T-helper 2 cell treated with Interferon-gamma antibody and Interleukin-4, amounts not matched to agents 100 ng/mL and 5 ng/mL, for 36 hours (primary cell): ENCODE measurements at regions not wholly inside any gene's neighbourhood (a gene's known extent, or its start where the extent isn't known, plus 50 kb on each side); places are given as distances from the start of the nearest gene placed in this dataset.
"Not testable (repeated sequence)": the region's sequence is repeated elsewhere in the genome, so short reads cannot be mapped to it uniquely, and the experiment has no call there.

Experiments
- intact Hi-C: fragments of 100-400 bp; cut with micrococcal nuclease; formaldehyde crosslinking; loops from one replicate; pipeline ENCODE4 v1.15.1; 2023

DNA sequence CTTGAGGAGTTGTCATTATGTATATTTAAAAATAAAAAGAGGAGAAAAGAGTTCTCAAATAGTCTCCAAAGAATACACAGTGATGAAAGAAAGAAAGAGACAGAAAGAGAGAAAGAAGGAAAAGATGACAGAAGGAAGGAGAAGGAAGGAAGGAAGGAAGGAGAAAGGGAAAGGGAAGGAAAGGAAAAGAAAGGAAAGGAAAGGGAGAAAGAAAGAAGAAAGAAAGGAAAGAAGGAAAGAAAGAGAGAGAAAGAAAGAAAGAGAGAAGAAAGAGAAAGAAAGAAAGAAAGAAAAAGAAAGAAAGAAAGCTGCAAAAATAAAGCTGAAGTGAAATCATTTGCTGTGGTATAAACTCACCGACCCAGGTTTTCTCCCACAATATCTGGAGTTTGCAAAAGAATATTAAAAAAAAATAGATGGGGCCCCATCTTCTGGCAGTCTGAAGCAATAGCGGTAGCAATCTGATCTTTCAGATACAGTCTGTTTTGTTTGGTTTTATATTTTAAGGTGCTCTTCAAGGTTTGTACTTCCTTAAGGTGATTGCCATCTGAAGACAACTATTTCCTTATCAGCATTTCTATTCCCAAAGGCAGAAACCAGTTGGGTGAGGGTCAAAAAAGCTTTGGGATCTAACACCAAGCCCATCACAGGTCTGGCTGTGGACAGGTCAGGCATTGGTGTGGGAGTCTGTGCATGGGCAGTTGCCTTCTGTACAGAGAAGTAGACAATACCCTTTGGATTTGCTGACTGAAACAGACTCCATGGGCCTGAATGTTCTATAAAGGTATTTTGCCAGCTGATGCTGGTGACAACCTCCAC, 160.4 kb downstream of the CPEB2 start:
- intact Hi-C loops, result loop anchor here (1.0 kb wide), 1 partner anchor 1508 kb away; no protein-coding TSS in a partner anchor

DNA sequence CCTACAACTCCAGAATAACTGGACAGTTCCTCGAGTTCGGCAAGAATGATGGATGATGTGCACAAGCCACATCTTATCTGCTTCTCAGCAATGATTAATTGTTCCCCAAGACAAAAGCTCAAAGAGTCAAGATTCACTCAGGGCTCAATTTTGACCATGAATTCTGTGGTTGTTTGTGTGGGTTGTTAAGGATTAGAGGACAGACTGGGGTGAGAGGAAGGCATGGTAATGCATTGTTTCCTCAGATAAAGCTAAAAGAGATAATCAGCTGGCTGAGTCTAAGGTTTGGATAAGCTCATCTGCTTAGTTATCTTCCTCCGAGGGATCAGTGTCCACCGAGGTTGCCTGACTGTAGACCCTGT, 161.0 kb downstream of the CPEB2 start:
- intact Hi-C loops, result no loop called here

DNA sequence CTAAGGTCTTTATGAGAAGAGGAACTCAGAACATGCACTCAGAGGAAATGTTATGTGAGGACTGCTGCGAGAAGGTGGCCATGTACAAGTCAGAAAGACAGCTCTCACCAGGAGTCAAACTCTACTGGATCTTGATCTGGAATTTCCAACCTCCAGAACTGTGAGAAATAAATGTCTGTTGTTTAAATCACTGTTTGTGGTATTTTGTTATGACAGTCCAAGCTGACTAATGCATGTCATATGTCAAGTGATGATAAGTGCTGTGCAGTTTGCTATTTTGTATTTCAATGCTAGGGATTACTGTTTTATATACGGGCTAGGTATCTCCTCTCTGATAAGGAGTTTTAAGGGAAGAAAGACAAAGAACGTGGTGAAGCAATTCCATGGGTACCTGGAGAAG, 162.3 kb downstream of the CPEB2 start:
- intact Hi-C loops, result no loop called here

DNA sequence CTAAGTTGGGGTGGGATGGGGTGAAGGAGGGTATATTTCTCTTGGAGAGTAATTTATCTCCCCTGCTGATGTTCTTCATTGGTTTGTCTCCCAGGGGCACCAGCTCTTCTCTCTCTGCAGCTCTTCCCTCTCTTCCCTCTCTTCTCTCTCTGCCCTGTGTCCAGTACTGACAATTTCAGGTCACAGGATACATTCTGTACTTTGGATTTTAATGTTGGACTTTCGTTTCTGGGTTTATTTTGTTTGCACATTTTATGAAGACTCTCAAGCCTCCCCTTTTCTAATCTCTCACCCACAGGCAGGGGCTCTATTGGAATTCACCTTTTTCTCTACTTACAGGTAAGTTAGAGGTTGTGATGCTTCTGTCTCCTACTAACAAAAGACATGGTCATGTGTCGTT, 165.5 kb downstream of the CPEB2 start:
- intact Hi-C loops, result no loop called here

DNA sequence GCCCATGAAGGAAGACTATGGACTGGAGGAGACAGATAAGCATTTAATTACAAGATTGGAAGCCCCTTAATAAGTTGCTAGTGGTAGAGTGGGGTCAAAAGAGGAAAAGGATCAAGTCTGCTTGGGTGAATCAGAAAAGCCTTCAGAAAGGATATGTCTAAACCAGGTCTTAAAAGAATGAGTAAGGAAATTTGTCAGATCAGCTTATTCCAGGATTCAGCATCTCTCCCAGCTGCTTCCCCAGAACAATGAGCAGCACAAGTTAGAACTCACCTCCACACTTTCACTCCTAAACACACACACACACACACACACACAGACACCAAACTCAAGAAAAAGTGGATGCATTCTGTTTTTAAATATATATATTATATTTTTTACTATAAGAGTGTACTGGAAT, 166.5 kb downstream of the CPEB2 start:
- intact Hi-C loops, result no loop called here

DNA sequence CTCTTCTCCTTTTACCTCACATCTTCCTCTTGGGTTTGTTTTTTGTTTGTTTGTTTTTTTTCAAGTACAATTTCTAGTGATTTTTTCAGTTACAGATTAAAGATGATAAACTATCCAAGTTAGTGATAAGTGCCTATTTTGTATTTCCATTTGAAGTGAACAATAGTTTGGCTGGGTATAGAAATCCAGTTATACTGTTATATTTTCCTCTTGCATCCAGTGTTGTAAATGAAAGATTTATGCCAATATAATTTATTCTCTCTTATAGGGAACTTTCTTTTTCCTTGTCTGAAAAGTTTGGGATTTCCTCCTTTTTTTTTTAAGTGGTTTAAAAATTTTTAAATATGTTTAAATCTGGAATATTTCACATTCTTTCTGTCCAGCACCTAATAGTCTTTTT, 169.4 kb downstream of the CPEB2 start:
- intact Hi-C loops, result no loop called here

DNA sequence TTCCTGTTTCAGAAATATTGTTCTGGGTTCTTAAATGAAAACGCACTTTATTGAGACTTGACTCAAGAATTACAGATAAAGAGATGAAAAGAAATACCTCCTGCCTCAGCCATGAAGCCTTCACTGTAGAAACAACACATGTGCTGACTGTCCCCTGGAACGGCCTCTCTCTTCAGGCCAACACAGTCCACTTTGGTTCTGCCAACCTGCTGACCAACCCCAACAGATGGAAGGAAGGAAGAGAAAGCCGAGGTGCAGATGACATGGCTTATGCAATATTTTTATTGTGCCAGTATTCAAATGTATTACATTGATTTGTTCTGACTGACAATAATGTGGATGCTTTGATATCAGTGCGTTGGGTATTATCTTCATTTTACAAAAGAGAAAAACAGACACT, 171.0 kb downstream of the CPEB2 start:
- intact Hi-C loops, result no loop called here

DNA sequence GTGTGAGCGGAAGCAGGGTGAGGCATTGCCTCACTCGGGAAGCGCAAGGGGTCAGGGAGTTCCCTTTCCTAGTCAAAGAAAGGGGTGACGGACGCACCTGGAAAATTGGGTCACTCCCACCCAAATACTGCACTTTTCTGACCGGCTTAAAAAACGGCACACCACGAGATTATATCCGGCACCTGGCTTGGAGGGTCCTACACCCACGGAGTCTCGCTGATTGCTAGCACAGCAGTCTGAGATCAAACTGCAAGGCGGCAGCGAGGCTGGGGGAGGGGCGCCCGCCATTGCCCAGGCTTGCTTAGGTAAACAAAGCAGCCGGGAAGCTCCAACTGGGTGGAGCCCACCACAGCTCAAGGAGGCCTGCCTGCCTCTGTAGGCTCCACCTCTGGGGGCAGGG, 171.9 kb downstream of the CPEB2 start:
- intact Hi-C loops, result not testable (repeated sequence)

DNA sequence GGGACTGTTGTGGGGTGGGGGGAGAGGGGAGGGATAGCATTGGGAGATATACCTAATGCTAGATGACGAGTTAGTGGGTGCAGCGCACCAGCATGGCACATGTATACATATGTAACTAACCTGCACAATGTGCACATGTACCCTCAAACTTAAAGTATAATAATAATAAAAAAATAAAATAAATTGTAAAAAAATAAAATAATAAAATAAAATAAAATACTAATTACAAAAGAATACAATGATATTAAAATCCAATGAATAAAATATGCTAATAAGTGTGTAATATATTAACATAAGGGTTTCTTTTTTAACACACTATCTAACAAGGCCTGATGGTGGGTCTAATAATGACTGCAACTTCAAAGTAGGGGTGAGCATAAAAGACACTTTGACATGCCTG, 177.6 kb downstream of the CPEB2 start:
- intact Hi-C loops, result not testable (repeated sequence)

DNA sequence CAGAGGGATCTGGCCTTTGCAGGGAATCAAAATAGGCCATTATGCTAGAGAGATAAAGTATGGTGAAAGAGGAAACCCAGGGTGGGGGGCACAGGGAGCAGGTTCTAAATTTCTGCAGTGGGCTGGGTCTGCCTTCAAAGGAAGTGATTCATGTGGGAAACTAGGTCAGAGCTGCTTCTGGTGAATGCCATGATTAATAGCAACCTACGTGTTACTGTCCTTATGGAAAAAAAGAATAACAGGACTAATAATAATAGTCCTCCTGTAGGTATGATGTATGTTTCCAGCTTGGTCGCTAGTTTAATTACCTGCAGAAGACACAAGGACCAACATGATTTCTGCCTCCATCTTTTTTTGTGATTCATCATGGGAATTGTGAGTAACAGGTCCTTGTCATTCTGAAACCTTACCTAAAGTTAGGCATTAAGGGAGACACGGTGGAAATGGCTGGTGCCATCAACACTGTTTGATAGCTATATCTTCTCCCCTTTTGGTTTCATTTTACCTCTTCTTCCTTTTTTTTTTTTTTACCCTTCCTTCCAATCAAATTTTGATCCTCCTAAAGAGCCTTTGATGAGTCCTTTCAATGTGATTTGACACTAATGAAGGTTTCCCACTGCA, 180.4 kb downstream of the CPEB2 start:
- intact Hi-C loops, result no loop called here

DNA sequence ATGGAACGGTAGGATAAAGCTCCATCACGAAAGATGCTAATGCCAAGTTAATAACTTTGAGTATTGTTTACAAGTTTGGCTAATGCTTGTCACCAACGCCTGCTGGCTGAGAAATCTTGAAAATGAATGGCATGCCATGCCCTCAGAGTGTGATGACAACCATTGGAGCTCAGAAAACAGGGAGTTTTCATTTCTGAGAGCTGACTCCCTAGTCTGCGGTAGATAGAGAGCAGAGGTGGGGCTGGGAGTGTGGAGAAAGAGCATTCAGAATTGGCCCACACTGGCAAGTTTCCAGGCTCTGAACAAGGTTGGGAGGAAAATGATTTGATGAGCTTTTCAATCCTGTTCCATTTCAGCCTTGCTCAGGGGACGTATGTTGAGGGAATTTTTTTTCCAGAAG, 183.9 kb downstream of the CPEB2 start:
- intact Hi-C loops, result no loop called here

DNA sequence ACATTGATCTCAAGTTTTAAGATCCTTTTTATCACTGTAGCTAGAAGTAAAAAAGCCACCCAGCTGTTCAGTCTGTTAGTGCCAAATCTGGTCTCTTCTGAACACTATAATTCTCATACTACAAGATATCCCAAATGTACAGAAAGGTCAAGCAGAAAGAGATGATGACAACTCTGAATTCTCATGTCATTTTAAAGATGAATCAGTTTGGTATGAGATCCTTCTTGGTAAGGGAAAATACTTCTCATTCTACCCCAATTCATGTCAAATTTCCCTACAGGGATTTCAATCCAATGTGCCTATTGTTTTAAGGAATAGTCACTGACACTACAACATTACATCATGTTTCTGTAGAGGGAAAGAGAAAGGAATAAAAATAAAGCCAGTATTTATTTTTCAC, 184.5 kb downstream of the CPEB2 start:
- intact Hi-C loops, result no loop called here

DNA sequence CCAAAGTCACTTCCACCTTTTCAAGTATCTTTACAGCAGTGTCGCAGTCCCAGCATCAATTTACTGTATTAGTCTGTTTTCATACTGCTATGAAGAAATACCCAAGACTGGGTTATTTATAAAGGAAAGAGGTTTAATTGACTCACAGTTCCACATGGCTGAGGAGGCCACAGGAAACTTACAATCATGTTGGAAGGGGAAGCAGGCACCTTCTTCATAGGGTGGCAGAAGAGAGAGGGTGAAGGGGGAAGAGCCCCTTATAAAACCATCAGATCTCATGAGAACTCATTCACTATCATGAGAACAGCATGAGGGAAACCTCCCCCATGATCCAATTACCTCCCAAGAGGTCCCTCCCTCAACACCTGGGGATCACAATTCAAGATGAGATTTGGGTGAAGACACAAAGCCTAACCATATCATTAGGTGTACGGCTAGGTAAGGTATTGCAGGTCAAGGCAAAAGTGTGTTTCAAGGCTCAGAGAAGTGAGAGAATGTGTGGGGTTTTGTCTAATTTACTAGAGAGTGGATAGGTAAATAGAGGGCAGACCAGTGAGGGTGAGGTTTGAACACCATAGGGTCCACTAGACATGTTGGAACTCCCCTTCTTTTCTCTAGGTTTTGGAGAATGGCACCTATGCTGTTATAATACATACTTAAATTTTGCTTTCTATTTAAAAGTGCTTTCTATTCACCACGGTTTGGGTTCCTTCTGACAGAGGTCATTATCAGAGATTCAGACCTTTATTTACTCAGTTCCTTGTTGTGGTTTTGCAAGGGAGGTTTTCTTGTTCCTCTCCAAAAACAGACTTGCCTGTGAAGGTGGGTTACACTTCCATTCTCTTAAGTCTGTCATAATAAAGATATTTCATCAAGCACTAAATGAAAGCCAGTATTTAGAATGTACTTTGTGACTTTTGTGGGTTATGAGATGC, 186.6 kb downstream of the CPEB2 start:
- intact Hi-C loops, result no loop called here

DNA sequence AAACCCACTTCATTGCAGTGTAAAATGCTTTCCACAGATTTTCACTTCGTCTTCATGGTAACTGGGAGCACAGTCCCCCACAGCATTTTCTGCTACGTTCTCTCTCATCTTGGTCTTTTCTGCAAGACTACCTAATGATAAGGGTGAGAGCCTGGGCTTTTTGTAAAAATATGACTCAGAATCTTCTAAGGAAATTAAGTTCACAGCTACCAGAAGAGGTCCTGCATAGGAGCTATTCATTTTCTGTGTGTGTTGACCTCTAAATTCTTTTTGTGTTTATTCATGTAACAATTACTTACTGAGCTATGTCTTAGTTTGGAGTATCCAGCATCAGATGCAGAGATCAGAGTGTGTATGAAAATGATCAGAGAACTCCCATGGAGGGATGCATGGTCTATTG, 192.2 kb downstream of the CPEB2 start:
- intact Hi-C loops, result no loop called here

DNA sequence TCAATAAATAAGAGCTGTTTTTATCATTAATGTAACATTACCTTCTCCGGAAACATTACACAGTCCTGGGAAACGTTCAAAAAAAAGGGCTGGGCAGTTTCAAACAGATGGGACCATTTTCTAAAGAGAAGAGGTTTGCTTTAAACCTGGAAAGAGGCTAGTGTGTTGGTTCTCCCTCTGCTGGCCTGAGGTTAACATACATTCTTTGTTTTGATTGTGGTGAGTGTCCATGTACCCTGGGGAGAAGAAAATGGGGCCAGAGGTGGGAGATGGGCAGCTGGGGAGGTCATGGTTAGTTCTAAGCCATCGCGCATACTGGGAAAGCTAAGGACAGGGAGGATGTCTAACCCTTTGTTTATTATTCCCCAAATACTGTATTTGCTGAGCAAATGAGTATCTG, 194.7 kb downstream of the CPEB2 start:
- intact Hi-C loops, result no loop called here

DNA sequence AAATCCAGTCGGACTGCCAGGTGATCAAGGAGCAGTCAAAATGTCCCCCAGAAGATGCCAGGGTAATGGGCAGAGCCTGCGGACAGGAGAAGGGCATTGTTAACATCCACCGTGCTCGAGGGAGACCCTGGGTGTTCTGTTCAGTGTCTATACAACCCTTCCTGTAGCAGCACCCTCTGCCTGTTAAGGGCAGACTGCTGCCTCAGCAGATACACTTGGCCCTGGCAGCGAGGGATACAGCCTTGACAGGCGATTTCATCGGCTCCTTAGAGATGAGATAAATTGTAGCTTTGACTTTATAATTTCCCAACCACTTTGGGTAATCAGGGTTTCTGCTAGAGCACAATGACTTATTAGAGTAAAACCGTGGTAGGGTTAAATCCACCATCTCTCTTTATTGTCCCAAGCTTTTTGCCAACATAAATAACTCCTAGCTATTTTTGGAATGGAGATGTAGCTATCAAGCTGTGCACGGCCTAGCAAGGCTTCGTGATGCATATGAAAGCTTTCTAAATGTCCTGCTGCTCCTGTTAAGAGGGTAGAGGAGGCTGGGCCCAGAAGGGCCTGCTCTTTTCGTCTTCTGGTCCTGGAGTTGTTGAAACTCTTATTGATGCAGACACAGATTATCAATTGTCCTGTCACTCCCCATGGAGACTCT, 195.9 kb downstream of the CPEB2 start:
- intact Hi-C loops, result no loop called here

DNA sequence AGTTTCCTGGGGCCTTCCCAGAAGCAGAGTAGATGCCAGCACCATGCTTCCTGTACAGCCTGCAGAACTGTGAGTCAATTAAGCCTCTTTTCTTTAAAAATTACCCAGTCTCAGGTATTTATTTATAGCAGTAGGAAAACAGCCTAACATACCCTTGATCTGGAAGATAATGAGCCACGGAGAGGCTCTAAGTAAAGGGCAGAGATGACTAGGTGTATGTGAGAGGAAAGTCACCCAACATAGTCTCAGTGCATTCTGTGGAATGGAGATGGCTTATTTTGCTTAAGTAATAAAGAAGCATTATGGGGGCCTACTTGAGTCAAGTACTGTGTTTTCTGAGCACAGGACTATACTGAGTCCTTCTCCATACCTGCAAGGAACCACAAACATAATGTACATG, 199.5 kb downstream of the CPEB2 start:
- intact Hi-C loops, result no loop called here

DNA sequence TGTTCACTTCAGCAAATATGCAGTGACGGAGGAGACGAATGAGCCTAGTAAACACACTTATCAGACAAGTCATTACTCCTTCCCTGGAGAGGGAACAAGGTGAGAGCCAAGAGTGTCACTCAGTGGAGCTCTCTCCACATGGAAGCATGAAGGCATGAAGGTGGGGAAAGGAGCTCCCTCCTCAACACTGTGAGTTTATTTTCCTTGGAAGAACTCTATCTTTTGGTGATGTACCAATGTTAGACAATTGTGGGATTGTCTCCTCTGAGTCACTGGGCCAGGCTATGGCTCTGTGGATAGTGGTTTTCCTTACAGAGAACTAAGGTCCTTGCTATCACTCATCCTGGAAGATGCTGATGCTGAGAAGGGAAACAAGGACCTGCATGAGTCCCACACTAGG, 200.2 kb downstream of the CPEB2 start:
- intact Hi-C loops, result no loop called here

DNA sequence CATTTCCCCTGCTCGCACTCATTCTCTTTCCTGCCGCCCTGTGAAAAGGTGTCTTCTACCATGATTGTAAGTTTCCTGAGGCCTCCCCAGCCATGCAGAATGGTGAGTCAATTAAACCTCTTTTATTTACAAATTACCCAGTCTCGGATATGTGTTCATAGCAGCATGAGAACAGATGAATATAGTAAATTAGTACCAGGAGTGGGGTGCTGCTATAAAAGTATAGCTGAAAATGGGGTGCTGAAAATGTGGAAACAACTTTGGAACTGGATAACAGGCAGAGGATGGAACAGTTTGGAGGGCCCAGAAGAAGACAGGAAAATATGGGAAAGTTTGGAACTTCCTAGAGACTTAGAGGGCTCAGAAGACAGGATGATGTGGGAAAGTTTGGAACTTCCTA, 204.2 kb downstream of the CPEB2 start:
- intact Hi-C loops, result not testable (repeated sequence)

DNA sequence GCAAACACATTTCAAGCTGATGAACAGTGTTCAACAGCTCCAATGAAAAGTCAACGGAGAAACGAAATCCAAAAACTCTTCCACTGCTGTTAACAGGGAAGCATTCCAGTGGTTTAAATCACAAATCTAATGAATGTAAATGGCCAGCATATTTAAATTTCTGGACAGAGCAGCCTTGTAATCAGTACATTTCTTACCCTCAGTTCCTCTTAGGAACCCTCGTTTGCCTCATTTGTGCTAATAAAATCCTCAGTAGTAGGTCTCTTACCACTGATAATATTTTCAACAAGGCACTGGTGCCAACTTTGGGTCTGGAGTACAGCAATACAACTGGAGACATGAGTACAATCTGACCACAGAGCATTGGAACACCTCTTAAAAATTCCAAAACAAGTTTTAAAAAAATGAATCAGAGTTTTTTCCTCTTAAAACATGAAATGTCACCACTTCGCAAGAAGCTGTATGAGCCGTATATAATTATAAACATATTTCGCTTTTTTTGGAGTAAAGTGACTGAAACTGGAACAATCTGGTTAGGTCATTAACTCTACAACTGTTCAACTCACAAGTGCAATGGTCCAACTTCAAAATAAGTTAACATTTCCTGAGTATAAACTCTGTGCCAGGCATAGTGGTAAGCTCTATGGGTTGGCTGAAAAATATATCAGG, 211.2 kb downstream of the CPEB2 start:
- intact Hi-C loops, result no loop called here

DNA sequence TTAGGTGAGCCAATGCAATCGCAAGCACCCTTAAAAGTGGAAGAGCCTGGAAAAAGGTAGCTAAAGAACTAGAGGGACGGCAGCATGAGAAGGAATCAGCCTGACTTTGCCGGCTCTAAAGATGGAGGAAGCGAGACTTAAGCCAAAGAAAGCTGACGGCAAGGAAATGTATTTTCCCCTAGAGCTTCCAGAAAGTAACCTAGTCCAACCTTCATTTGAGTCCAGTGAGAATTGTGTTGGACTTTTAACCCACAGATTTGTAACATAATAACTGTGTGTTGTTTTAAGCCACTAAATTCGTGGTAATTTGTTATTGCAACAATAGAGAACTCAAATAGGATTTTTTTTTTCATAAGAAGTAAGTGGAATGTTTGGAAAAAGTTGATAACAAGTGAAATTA, 212.7 kb upstream of the C1QTNF7 start:
- intact Hi-C loops, result no loop called here
